ENCODE measurements at regions not wholly inside any gene's neighbourhood (a gene's known extent, or its start where the extent isn't known, plus 50 kb on each side); places are given as distances from the start of the nearest gene placed in this dataset.

DNA sequence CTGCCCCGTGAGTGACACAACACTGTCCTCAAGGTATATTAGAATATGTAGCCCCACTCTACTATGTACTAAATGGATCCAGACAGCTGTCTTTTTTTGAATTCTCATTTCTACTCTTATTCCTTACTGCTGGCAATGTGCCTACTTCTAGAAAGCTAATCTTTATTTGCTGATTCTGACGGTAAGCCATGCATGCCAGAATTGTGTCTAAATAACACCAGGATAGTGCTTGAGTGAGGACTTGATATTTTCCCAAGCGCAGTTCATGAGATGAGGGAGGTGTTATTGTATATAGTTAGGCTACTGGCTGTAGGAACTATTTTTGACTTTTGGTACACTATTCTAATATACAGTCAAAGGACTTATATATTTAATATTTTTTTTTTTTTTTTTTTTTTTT, 316.2 kb upstream of the NAV3 start:
- Mint-ChIP-seq H3K27ac (no peak overlapping the region), H3K27me3 (no peaks in the 10 kb centered on the region), H3K4me3 (no peak overlapping the region), H3K4me1 (ENCODE audit: unreplicated experiment) (no peaks in the 10 kb centered on the region), H3K36me3 (no peaks in the 10 kb centered on the region), H3K9me3 (no peaks in the 10 kb centered on the region)
- no peak for DNase-seq (ENCODE audit: extremely low spot score, unreplicated experiment)
- TF ChIP-seq, protein P1, sequence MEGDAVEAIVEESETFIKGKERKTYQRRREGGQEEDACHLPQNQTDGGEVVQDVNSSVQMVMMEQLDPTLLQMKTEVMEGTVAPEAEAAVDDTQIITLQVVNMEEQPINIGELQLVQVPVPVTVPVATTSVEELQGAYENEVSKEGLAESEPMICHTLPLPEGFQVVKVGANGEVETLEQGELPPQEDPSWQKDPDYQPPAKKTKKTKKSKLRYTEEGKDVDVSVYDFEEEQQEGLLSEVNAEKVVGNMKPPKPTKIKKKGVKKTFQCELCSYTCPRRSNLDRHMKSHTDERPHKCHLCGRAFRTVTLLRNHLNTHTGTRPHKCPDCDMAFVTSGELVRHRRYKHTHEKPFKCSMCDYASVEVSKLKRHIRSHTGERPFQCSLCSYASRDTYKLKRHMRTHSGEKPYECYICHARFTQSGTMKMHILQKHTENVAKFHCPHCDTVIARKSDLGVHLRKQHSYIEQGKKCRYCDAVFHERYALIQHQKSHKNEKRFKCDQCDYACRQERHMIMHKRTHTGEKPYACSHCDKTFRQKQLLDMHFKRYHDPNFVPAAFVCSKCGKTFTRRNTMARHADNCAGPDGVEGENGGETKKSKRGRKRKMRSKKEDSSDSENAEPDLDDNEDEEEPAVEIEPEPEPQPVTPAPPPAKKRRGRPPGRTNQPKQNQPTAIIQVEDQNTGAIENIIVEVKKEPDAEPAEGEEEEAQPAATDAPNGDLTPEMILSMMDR (conservative IDR thresholded peaks at IDR 0.05) = no peak

DNA sequence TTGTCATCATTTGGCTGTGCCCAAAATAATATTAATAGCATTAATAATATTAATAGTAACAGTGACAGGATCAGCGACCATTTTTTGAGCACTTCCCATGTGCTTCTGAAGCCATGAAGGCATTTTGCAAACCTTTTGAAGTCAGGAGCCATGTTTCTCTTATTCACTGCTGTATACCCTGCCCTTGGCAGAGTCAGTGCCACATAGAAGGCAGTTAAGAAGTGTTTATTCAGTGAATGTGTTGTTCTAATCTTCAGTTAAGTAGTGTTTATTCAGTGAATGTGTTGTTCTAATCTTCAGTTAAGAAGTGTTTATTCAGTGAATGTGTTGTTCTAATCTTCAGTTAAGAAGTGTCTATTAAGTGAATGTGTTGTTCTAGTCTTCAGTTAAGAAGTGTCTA, 319.7 kb upstream of the NAV3 start:
- TF ChIP-seq, protein P1 (conservative IDR thresholded peaks at IDR 0.05) = no peak
- H3K27me3 Mint-ChIP-seq = no peaks in the 10 kb centered on the region
- no peaks in the 10 kb centered on the region for H3K4me1 Mint-ChIP-seq (ENCODE audit: unreplicated experiment)
- H3K4me3 Mint-ChIP-seq = no peak overlapping the region
- H3K36me3 Mint-ChIP-seq = no peaks in the 10 kb centered on the region
- DNase-seq (ENCODE audit: extremely low spot score, unreplicated experiment) = no peak
- H3K27ac Mint-ChIP-seq = no peak overlapping the region
- no peaks in the 10 kb centered on the region for H3K9me3 Mint-ChIP-seq

DNA sequence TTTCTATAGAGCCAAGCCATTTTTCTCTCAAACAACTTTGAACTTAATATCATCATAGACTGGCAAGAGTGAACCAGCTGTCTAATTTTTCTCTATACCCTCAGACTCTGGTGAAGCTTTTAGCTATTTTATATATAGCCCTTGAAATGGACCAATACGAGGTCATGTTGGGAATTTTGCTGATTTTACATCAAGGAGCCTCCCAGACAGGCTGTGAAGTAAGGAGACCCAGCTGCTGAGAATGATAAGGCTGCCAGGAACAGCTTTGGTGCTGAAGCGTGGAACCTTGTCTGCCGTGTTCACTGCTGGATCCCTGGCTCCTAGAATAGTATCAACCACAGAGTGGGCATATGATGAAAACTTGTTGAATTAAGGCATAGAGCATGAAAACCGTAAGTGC, 326.2 kb upstream of the NAV3 start:
- H3K27ac Mint-ChIP-seq = no peak overlapping the region
- H3K27me3 Mint-ChIP-seq = no peaks in the 10 kb centered on the region
- H3K4me3 Mint-ChIP-seq = no peak overlapping the region
- no peaks in the 10 kb centered on the region for H3K4me1 Mint-ChIP-seq (ENCODE audit: unreplicated experiment)
- no peak for DNase-seq (ENCODE audit: extremely low spot score, unreplicated experiment)
- TF ChIP-seq, protein P1 (conservative IDR thresholded peaks at IDR 0.05) = no peak
- H3K36me3 Mint-ChIP-seq = no peaks in the 10 kb centered on the region
- H3K9me3 Mint-ChIP-seq = no peaks in the 10 kb centered on the region

DNA sequence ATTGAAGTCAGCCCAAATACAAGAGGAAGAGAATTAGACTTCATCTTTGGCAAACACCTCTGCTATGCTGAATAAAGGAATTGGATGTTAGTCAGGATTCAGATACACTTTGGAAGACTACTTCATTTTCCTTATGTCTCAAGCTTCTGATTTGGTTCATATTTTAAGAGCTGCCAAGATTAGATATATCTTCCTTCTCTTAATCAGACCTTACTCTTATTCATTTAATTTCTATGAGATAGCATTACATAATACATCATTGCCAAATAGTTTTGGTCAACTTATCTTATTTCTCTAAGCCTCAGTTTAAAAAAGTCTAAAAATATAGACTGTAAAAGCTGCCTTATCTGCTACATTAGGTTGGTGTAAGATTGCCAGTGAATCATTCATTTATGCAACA, 330.6 kb upstream of the NAV3 start:
- TF ChIP-seq, protein P1 (conservative IDR thresholded peaks at IDR 0.05) = no peak
- no peak for DNase-seq (ENCODE audit: extremely low spot score, unreplicated experiment)
- H3K27me3 Mint-ChIP-seq = no peaks in the 10 kb centered on the region
- H3K4me3 Mint-ChIP-seq = no peak overlapping the region
- H3K36me3 Mint-ChIP-seq = no peaks in the 10 kb centered on the region
- H3K4me1 Mint-ChIP-seq (ENCODE audit: unreplicated experiment) = no peaks in the 10 kb centered on the region
- no peak overlapping the region for H3K27ac Mint-ChIP-seq
- no peaks in the 10 kb centered on the region for H3K9me3 Mint-ChIP-seq

DNA sequence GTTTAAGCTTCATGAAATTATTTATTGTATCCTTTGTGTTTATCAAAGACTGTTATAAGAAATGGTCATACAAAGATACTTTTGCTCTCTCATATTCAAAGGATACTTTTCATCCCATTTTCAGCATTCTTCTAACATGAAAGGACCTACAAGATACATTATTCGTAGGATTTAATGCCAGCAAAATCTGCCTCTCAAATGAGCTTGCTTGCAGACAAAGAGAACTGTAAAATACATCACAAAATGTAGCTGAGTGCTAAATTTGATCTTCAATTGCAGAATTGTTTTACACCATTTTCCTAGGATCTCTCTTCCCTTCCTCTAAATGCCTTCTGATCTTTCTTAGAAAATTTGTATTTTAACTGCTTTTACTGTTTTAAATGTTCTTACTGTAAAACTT, 333.0 kb upstream of the NAV3 start:
- Mint-ChIP-seq H3K4me3 (no peak overlapping the region), H3K27me3 (no peaks in the 10 kb centered on the region), H3K27ac (no peak overlapping the region), H3K36me3 (no peaks in the 10 kb centered on the region), H3K4me1 (ENCODE audit: unreplicated experiment) (no peaks in the 10 kb centered on the region), H3K9me3 (no peaks in the 10 kb centered on the region)
- TF ChIP-seq, protein P1 (conservative IDR thresholded peaks at IDR 0.05) = no peak
- no peak for DNase-seq (ENCODE audit: extremely low spot score, unreplicated experiment)

DNA sequence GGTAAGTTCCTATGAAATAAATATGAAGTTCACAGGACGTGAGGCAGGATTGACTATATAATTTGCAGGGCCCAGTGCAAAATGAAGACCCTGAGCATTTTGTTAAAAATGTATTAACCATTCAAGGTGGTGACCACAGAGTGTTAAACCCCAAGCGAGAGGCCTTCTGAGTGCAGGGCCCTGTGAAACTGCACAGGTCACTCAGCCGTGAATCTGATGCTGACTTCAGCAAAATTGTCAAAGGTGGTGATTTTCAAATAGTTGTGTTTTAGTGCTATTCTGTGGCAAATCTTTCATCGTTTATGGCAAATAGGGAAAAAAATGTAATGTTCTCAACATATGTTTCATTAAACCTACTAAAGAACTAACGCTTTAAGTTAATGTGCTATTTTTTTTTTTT, 334.0 kb upstream of the NAV3 start:
- H3K9me3 Mint-ChIP-seq = no peaks in the 10 kb centered on the region
- TF ChIP-seq, protein P1 (conservative IDR thresholded peaks at IDR 0.05) = no peak
- no peak overlapping the region for H3K4me3 Mint-ChIP-seq
- H3K27ac Mint-ChIP-seq = no peak overlapping the region
- no peaks in the 10 kb centered on the region for H3K27me3 Mint-ChIP-seq
- DNase-seq (ENCODE audit: extremely low spot score, unreplicated experiment) = no peak
- H3K36me3 Mint-ChIP-seq = no peaks in the 10 kb centered on the region
- H3K4me1 Mint-ChIP-seq (ENCODE audit: unreplicated experiment) = no peaks in the 10 kb centered on the region
